Fibroblast of skin of left biceps (primary cell): ENCODE measurements at regions not wholly inside any gene's neighbourhood (a gene's known extent, or its start where the extent isn't known, plus 50 kb on each side); places are given as distances from the start of the nearest gene placed in this dataset.

Experiments used
- DNase-seq, 2 experiments: peaks; one replicate each; pipeline ENCODE4 v3.0.0-alpha.2; 2013; ENCODE audit warnings: low read depth in 2 of 2

- no peak for DNase-seq
Measured at GRCh38 chr2:45212953-45213635, 203.8 kb upstream of the SIX2 start.

- DNase-seq: no peak
Measured at GRCh38 chr2:45211636-45212035, 202.4 kb upstream of the SIX2 start.

GRCh38 chr2:45210462-45211195, 201.4 kb upstream of the SIX2 start:
- no peak for DNase-seq

- DNase-seq: no peak
Measured at GRCh38 chr2:45209875-45210274, 200.6 kb upstream of the SIX2 start.

GRCh38 chr2:45209302-45209701, 200.1 kb upstream of the SIX2 start:
- DNase-seq: no peak

- DNase-seq: no peak
Measured at GRCh38 chr2:45207101-45207500, 197.8 kb upstream of the SIX2 start.

GRCh38 chr2:45205985-45206384, 196.7 kb upstream of the SIX2 start:
- no peak for DNase-seq

- DNase-seq: no peak
Measured at GRCh38 chr2:45205480-45205879, 196.2 kb upstream of the SIX2 start.

- no peak for DNase-seq
Measured at GRCh38 chr2:45203400-45203799, 194.1 kb upstream of the SIX2 start.

- no peak for DNase-seq
Measured at GRCh38 chr2:45199973-45200372, 190.7 kb upstream of the SIX2 start.

- no peak for DNase-seq
Measured at GRCh38 chr2:45195916-45196315, 186.7 kb upstream of the SIX2 start.

GRCh38 chr2:45194596-45194995, 185.3 kb upstream of the SIX2 start:
- DNase-seq: no peak

- DNase-seq: no peak
Measured at GRCh38 chr2:45193581-45193980, 184.3 kb upstream of the SIX2 start.

GRCh38 chr2:45192991-45193390, 183.7 kb upstream of the SIX2 start:
- no peak for DNase-seq

GRCh38 chr2:45192481-45192880, 183.2 kb upstream of the SIX2 start:
- DNase-seq: no peak

- peak in 1 of 2 experiments; percentile 33 for DNase-seq
Measured at GRCh38 chr2:45191976-45192375, 182.7 kb upstream of the SIX2 start.

GRCh38 chr2:45191146-45191863, 182.1 kb upstream of the SIX2 start:
- no peak for DNase-seq

GRCh38 chr2:45190481-45190942, 181.3 kb upstream of the SIX2 start:
- DNase-seq: no peak

GRCh38 chr2:45184606-45185005, 175.4 kb upstream of the SIX2 start:
- no peak for DNase-seq

GRCh38 chr2:45182667-45183295, 173.5 kb upstream of the SIX2 start:
- DNase-seq: no peak

GRCh38 chr2:45180779-45181178, 171.5 kb upstream of the SIX2 start:
- no peak for DNase-seq

- DNase-seq: no peak
Measured at GRCh38 chr2:45180033-45180746, 170.9 kb upstream of the SIX2 start.
